ENCODE measurements at regions not wholly inside any gene's neighbourhood (a gene's known extent, or its start where the extent isn't known, plus 50 kb on each side); places are given as distances from the start of the nearest gene placed in this dataset.

DNA sequence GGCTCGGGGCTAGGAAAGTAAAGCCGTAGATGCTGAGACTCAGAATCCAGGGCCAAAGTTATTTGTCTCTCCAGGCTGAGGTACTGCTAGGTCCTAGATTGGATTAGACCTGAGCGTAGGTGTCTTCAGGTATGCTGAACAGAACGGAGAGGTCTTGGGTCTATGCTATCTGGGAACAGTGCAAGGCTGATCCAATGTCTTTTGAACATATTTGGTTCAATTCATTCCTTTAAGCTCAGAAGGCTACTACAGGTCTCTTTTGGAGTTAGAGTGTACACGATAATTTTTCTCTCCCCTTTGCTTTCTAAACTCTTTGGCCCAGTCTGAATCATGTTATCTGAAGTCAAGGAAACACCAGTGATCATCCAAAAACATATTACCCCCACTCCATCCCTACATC lies 137.5 kb upstream of the TBL1XR1 start:
- TF ChIP-seq POLR2AphosphoS5 (IDR thresholded peaks at IDR 0.05; ENCODE audit: low read depth, low read length) (no peak), SIN3A (IDR thresholded peaks at IDR 0.05; ENCODE audit: borderline replicate concordance, insufficient read depth, low read length) (no peak)
